SK-N-SH (cell line): ENCODE measurements at regions not wholly inside any gene's neighbourhood (a gene's known extent, or its start where the extent isn't known, plus 50 kb on each side); places are given as distances from the start of the nearest gene placed in this dataset.
"Not testable (repeated sequence)": the region's sequence is repeated elsewhere in the genome, so short reads cannot be mapped to it uniquely, and the experiment has no call there.

Source experiments
- CTCF ChIA-PET: fragments of 300-600, 350-600 bp; formaldehyde crosslinking; extraction: SDS; loops from one replicate; lab custom pipeline; 2021; lab: Yijun Ruan, JAX
- POLR2A ChIA-PET: fragments of 350-600 bp; sonication (Branson Sonifier 250); formaldehyde crosslinking; extraction: SDS; loops from one replicate; lab custom pipeline; 2020; ENCODE audit warnings: antibody characterized with exemption, inconsistent platforms; lab: Yijun Ruan, JAX
- DNase-seq: peaks from one replicate; pipeline ENCODE4 v3.0.0; 2012
- H2AFZ ChIP-seq: fragments of 200-600 bp; sonication (generic); 2 replicates; pipeline ENCODE4 v1.8.1; 2016; ENCODE audit warnings: antibody characterized with exemption, mild to moderate bottlenecking, low read depth
- H3F3A ChIP-seq: fragments of 200-600 bp; sonication (generic); replicated peaks from 2 replicates; pipeline ENCODE3; 2016; ENCODE audit warnings: antibody characterized with exemption, mild to moderate bottlenecking; ENCODE audit not compliant: insufficient read depth
- H3K27ac ChIP-seq, 2 experiments: fragments of 200-500 bp in 1 of 2; fragments of 200-600 bp in 1 of 2; sonication (Bioruptor generic) in 1 of 2; sonication (generic), shearing (Covaris generic) in 1 of 2; 2 replicates each; pipeline versions ENCODE4 v1.5.1 to v1.6.1; 2014 to 2016; ENCODE audit warnings: low read depth in 2 of 2, inconsistent platforms in 1 of 2, low read length in 1 of 2, mild to moderate bottlenecking in 1 of 2, mixed read lengths in 1 of 2
- H3K27me3 ChIP-seq: fragments of 200-600 bp; sonication (generic), shearing (Covaris generic); 2 replicates; pipeline ENCODE4 v1.6.1; 2016; ENCODE audit warnings: mixed run types; ENCODE audit not compliant: insufficient read depth
- H3K36me3 ChIP-seq, 2 experiments: fragments of 200-500 bp in 1 of 2; fragments of 200-600 bp in 1 of 2; sonication (Bioruptor generic) in 1 of 2; sonication (generic) in 1 of 2; replicated peaks in 1 of 2; 2 replicates each; pipeline versions ENCODE3 to v1.5.1; 2014 to 2016; ENCODE audit warnings: low read length in 1 of 2, mild to moderate bottlenecking in 1 of 2; ENCODE audit not compliant: insufficient read depth in 2 of 2, control insufficient read depth in 1 of 2
- H3K4me1 ChIP-seq, 2 experiments: fragments of 200-500 bp in 1 of 2; fragments of 200-600 bp in 1 of 2; sonication (Bioruptor generic) in 1 of 2; sonication (generic), shearing (Covaris generic) in 1 of 2; 2 replicates each; pipeline versions ENCODE4 v1.5.1 to v1.6.1; 2014 to 2016; ENCODE audit warnings: low read depth in 1 of 2, low read length in 1 of 2, mixed run types in 1 of 2; ENCODE audit not compliant: insufficient read depth in 2 of 2, control insufficient read depth in 1 of 2
- H3K4me2 ChIP-seq: fragments of 200-600 bp; sonication (generic), shearing (Covaris generic); 2 replicates; pipeline ENCODE4 v1.6.1; 2017; ENCODE audit warnings: mixed run types
- H3K4me3 ChIP-seq, 2 experiments: fragments of 200-500 bp in 1 of 2; fragments of 200-600 bp in 1 of 2; sonication (Bioruptor generic) in 1 of 2; sonication (generic), shearing (Covaris generic) in 1 of 2; 2 replicates each; pipeline versions ENCODE4 v1.5.1 to v1.8.1; 2014 to 2016; ENCODE audit warnings: low read depth in 2 of 2, inconsistent platforms in 1 of 2, low read length in 1 of 2, mild to moderate bottlenecking in 1 of 2, mixed read lengths in 1 of 2, moderate library complexity in 1 of 2
- H3K79me2 ChIP-seq: fragments of 200-600 bp; sonication (generic); 2 replicates; pipeline ENCODE4 v1.8.1; 2017; ENCODE audit warnings: mild to moderate bottlenecking; ENCODE audit not compliant: insufficient read depth
- H3K9ac ChIP-seq: fragments of 200-600 bp; sonication (generic); 2 replicates; pipeline ENCODE4 v1.6.1; 2017; ENCODE audit warnings: mixed run types
- H3K9me2 ChIP-seq: fragments of 200-600 bp; sonication (generic); 2 replicates; pipeline ENCODE4 v1.6.1; 2017; ENCODE audit warnings: mixed run types
- H3K9me3 ChIP-seq: fragments of 200-600 bp; sonication (generic); 2 replicates; pipeline ENCODE4 v1.6.1; 2017; ENCODE audit warnings: mixed run types, mild to moderate bottlenecking, moderate library complexity
- H4K20me1 ChIP-seq: fragments of 200-600 bp; sonication (generic); 2 replicates; pipeline ENCODE4 v1.6.1; 2017; ENCODE audit warnings: mild to moderate bottlenecking, mixed run types; ENCODE audit not compliant: insufficient read depth
- CHD2 ChIP-seq: fragments of 150-350 bp; IDR thresholded peaks from 2 replicates; pipeline ENCODE4 v1.6.1; 2018; ENCODE audit warnings: low read length; ENCODE audit not compliant: partially characterized antibody
- CTCF ChIP-seq: fragments of 200-600 bp; sonication (generic); IDR thresholded peaks from 2 replicates; pipeline ENCODE4 v1.6.1; 2017; ENCODE audit warnings: antibody characterized with exemption, mild to moderate bottlenecking, moderate library complexity
- EP300 ChIP-seq, 2 experiments: IDR thresholded peaks; 2 replicates each; pipeline versions ENCODE4 v1.4.0 to v1.6.1; 2012; ENCODE audit warnings: borderline replicate concordance in 1 of 2, low read depth in 1 of 2, low read length in 1 of 2
- FOSL2 ChIP-seq: IDR thresholded peaks from 2 replicates; pipeline ENCODE4 v1.4.0; 2012; ENCODE audit warnings: low read depth, mild to moderate bottlenecking, moderate library complexity, borderline replicate concordance
- FOXJ3 ChIP-seq: sonication (generic); formaldehyde crosslinking; IDR thresholded peaks from 2 replicates; pipeline ENCODE4 v1.5.1; 2020; ENCODE audit warnings: mild to moderate bottlenecking, missing genetic modification reagents
- FOXM1 ChIP-seq: IDR thresholded peaks from 2 replicates; pipeline ENCODE4 v1.4.0; 2012; ENCODE audit warnings: low read depth, mild to moderate bottlenecking
- GABPA ChIP-seq: IDR thresholded peaks from 2 replicates; pipeline ENCODE4 v1.4.0; 2012; ENCODE audit warnings: low read depth, mild to moderate bottlenecking
- GATA2 ChIP-seq: sonication (generic); formaldehyde crosslinking; IDR thresholded peaks from 2 replicates; pipeline ENCODE4 v1.5.0; 2020; ENCODE audit warnings: mild to moderate bottlenecking, missing genetic modification reagents
- MEF2A ChIP-seq: IDR thresholded peaks from 2 replicates; pipeline ENCODE4 v1.4.0; 2012; ENCODE audit warnings: low read depth, borderline replicate concordance
- MXI1 ChIP-seq: IDR thresholded peaks from 2 replicates; pipeline ENCODE4 v1.6.1; 2012; ENCODE audit warnings: mild to moderate bottlenecking, low read depth, low read length, improper control_type of control experiment
- NRF1 ChIP-seq: IDR thresholded peaks from 2 replicates; pipeline ENCODE4 v1.6.1; 2012; ENCODE audit warnings: low read depth, mild to moderate bottlenecking, low read length
- POLR2AphosphoS5 ChIP-seq: IDR thresholded peaks from 2 replicates; pipeline ENCODE4 v1.6.1; 2012; ENCODE audit warnings: low read depth, low read length
- RAD21 ChIP-seq: IDR thresholded peaks from 2 replicates; pipeline ENCODE4 v1.6.1; 2012; ENCODE audit warnings: mild to moderate bottlenecking, low read length
- RCOR1 ChIP-seq: fragments of 150-350 bp; IDR thresholded peaks from 2 replicates; pipeline ENCODE4 v1.6.1; 2017; ENCODE audit warnings: antibody characterized with exemption, low read length
- SIN3A ChIP-seq: IDR thresholded peaks from 2 replicates; pipeline ENCODE4 v1.6.1; 2012; ENCODE audit warnings: low read depth, mild to moderate bottlenecking, low read length, moderate library complexity, borderline replicate concordance
- TAF1 ChIP-seq: IDR thresholded peaks from 2 replicates; pipeline ENCODE4 v1.6.1; 2012; ENCODE audit warnings: low read depth, mild to moderate bottlenecking, low read length, moderate library complexity, borderline replicate concordance
- TEAD4 ChIP-seq: IDR thresholded peaks from 2 replicates; pipeline ENCODE4 v1.4.0; 2012; ENCODE audit warnings: mild to moderate bottlenecking, borderline replicate concordance; ENCODE audit not compliant: insufficient read depth
- WGBS: methylation state at CpG from one replicate; pipeline ENCODE4 v1.1.6; 2017; ENCODE audit warnings: low lambda C conversion rate; 5-methylcytosine and 5-hydroxymethylcytosine counted together
- TF ChIP-seq, protein P1 (sequence below): IDR thresholded peaks from 2 replicates; pipeline ENCODE4 v1.4.0; 2012; ENCODE audit warnings: low read depth, borderline replicate concordance
- TF ChIP-seq, protein P2 (sequence below): IDR thresholded peaks from 2 replicates; pipeline ENCODE4 v1.4.0; 2012; ENCODE audit warnings: low read depth, borderline replicate concordance

DNA sequence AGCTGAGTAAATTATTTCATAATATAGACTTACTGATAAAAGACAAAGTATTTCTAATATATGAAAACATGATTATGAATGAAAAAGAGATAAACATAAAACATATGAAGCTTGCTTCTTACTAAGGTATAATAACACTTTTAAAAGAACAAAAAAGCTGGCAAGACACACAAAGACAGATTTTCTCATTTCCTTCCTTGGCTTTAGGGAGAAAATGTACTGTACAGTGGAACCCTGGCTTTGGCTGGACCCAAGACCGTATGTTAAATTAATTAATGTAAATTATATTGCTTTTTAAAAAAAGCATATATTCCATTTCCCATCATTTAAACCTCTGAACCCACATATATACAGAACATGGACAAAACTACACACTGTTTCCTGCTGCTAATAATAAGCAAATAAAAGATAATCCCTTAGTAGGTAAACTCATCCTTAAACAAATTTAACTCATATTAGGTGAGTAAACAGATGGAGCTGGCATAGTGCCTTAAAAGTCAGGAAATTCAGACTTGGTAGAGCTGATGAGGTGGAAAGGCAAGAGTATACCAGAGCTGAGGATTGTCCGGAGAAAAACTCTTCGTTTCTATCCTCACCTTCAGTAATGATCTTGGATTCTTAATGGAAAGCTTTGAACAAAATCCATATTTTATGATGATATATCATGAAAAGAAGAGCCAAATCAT is 1016.4 kb upstream of the KCND2 start:
- no peak overlapping the region for H3K9ac ChIP-seq
- CTCF ChIA-PET = interaction anchor here (1.8 kb wide), 1 partner anchor 12 kb away, joined by 7 read pairs; no protein-coding TSS in a partner anchor
- H3K9me3 ChIP-seq = no peaks in the 10 kb centered on the region
- no peak for TF ChIP-seq RCOR1
- TF ChIP-seq, protein P1, sequence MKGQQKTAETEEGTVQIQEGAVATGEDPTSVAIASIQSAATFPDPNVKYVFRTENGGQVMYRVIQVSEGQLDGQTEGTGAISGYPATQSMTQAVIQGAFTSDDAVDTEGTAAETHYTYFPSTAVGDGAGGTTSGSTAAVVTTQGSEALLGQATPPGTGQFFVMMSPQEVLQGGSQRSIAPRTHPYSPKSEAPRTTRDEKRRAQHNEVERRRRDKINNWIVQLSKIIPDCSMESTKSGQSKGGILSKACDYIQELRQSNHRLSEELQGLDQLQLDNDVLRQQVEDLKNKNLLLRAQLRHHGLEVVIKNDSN = no peak
- no peak for TF ChIP-seq TAF1
- no peak for TF ChIP-seq GABPA
- TF ChIP-seq RAD21 = no peak
- no peak for TF ChIP-seq FOSL2
- TF ChIP-seq MXI1 = no peak
- no peak for TF ChIP-seq CHD2
- TF ChIP-seq FOXJ3 (CRISPR knock-in tag) = no peak
- no peak for TF ChIP-seq POLR2AphosphoS5
- no peak for TF ChIP-seq GATA2 (CRISPR knock-in tag)
- TF ChIP-seq FOXM1 = no peak
- no peak for TF ChIP-seq TEAD4
- TF ChIP-seq NRF1 = no peak
- TF ChIP-seq, protein P2, sequence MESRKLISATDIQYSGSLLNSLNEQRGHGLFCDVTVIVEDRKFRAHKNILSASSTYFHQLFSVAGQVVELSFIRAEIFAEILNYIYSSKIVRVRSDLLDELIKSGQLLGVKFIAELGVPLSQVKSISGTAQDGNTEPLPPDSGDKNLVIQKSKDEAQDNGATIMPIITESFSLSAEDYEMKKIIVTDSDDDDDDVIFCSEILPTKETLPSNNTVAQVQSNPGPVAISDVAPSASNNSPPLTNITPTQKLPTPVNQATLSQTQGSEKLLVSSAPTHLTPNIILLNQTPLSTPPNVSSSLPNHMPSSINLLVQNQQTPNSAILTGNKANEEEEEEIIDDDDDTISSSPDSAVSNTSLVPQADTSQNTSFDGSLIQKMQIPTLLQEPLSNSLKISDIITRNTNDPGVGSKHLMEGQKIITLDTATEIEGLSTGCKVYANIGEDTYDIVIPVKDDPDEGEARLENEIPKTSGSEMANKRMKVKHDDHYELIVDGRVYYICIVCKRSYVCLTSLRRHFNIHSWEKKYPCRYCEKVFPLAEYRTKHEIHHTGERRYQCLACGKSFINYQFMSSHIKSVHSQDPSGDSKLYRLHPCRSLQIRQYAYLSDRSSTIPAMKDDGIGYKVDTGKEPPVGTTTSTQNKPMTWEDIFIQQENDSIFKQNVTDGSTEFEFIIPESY = no peak
- no peak for TF ChIP-seq EP300 (IDR thresholded peaks at IDR 0.05; ENCODE audit: borderline replicate concordance in 1 of 2, low read depth in 1 of 2, low read length in 1 of 2)
- TF ChIP-seq MEF2A = no peak
- no peak for TF ChIP-seq CTCF
- no peak for TF ChIP-seq SIN3A
- POLR2A ChIA-PET = no interaction called here
- H2AFZ ChIP-seq = no peak overlapping the region
- no peak overlapping the region for H3K27ac ChIP-seq
- no peaks in the 10 kb centered on the region for H3F3A ChIP-seq
- DNase-seq = no peak
- no peaks in the 10 kb centered on the region for H3K36me3 ChIP-seq
- no peaks in the 10 kb centered on the region for H3K79me2 ChIP-seq
- H3K4me1 ChIP-seq = no peaks in the 10 kb centered on the region
- H3K9me2 ChIP-seq = no peaks in the 10 kb centered on the region
- no peaks in the 10 kb centered on the region; the same call in 1 of the 2 replicates for H3K27me3 ChIP-seq
- H3K4me3 ChIP-seq = no peak overlapping the region
- 14% methylated on average over 3 of the region's 3 CpGs for WGBS
- no peak overlapping the region for H3K4me2 ChIP-seq
- no peaks in the 10 kb centered on the region for H4K20me1 ChIP-seq

DNA sequence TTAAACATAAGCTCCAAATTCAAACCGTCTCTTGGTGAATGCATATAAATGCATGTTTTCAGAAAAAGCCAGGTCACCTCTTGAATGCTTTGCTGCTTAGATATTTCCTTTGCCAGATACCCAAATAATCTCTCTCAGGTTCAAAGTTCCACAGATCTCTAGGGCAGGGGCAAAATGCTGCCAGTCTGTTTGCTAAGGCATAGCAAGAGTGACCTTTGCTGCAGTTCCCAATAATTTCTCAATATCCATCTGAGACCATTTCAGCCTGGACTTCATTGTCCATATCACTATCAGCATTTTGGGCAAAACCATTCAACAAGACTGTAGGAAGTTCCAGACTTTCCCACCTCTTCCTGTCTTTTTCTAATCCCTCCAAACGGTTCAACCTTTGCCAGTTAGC is 1006.2 kb upstream of the KCND2 start:
- H3K9ac ChIP-seq, H3F3A ChIP-seq, H3K4me3 ChIP-seq, H3K9me3 ChIP-seq, CTCF ChIA-PET, H2AFZ ChIP-seq, H4K20me1 ChIP-seq, H3K36me3 ChIP-seq, H3K27ac ChIP-seq, H3K79me2 ChIP-seq, H3K27me3 ChIP-seq, POLR2A ChIA-PET, DNase-seq, H3K4me2 ChIP-seq, H3K9me2 ChIP-seq, H3K4me1 ChIP-seq: not testable (repeated sequence)
- 0% methylated on average over 2 of the region's 2 CpGs for WGBS
